IMR-90 (cell line): ENCODE measurements at regions not wholly inside any gene's neighbourhood (a gene's known extent, or its start where the extent isn't known, plus 50 kb on each side); places are given as distances from the start of the nearest gene placed in this dataset.
"Not testable (repeated sequence)": the region's sequence is repeated elsewhere in the genome, so short reads cannot be mapped to it uniquely, and the experiment has no call there.

Experiments used
- ATAC-seq: fragments of 200-7000 bp; cut with Tn5 transposase; 2 replicates; pipeline ENCODE4 v1.9.1; 2020; ENCODE audit warnings: low read depth, mild to moderate bottlenecking, moderate library complexity
- BruUV-seq: library from RNA; stranded (reverse); fragments of 400-500 nt; replicated peaks from 2 replicates; lab custom pipeline; 2021; lab: Mats Ljungman, UMichigan
- CTCF ChIA-PET: fragments of 300-600 bp; formaldehyde crosslinking; extraction: SDS; loops from one replicate; lab custom pipeline; 2021; ENCODE audit warnings: antibody characterized with exemption; lab: Yijun Ruan, JAX
- POLR2A ChIA-PET: fragments of 300-600 bp; sonication (Branson Sonifier 250); formaldehyde crosslinking; loops from one replicate; lab custom pipeline; 2022; ENCODE audit warnings: antibody characterized with exemption; ENCODE audit not compliant: unreplicated experiment; lab: Charles Lee
- DNase-seq: peaks from one replicate; pipeline ENCODE4 v3.0.0; 2013
- H2AFZ ChIP-seq: replicated peaks from 2 replicates; pipeline ENCODE3; 2013; ENCODE audit warnings: low read length, mild to moderate bottlenecking; ENCODE audit not compliant: poor library complexity
- H2AK5ac ChIP-seq: 2 replicates; pipeline ENCODE4 v1.6.1; 2013; ENCODE audit warnings: low read depth, low read length, inconsistent platforms
- H2AK9ac ChIP-seq: replicated peaks from 2 replicates; pipeline ENCODE3; 2013; ENCODE audit warnings: mild to moderate bottlenecking, low read depth, low read length, moderate library complexity; ENCODE audit not compliant: poor library complexity
- H2BK120ac ChIP-seq: 2 replicates; pipeline ENCODE4 v1.6.1; 2013; ENCODE audit warnings: low read depth, low read length, inconsistent platforms
- H2BK15ac ChIP-seq: 3 replicates; pipeline ENCODE4 v1.6.1; 2013; ENCODE audit warnings: low read depth, low read length, inconsistent platforms
- H2BK20ac ChIP-seq: 2 replicates; pipeline ENCODE4 v1.6.1; 2013; ENCODE audit warnings: low read depth, mild to moderate bottlenecking, inconsistent platforms, low read length, moderate library complexity
- H2BK5ac ChIP-seq: 2 replicates; pipeline ENCODE4 v1.6.1; 2013; ENCODE audit warnings: mild to moderate bottlenecking, low read depth, low read length, inconsistent platforms; ENCODE audit not compliant: poor library complexity, severe bottlenecking
- H3K14ac ChIP-seq: replicated peaks from 2 replicates; pipeline ENCODE4 v1.6.1; 2013; ENCODE audit warnings: low read depth, low read length, inconsistent platforms
- H3K18ac ChIP-seq: 2 replicates; pipeline ENCODE4 v1.6.1; 2013; ENCODE audit warnings: low read depth, low read length, control low read depth
- H3K23ac ChIP-seq: 2 replicates; pipeline ENCODE4 v1.6.1; 2013; ENCODE audit warnings: low read depth, low read length, inconsistent platforms
- H3K27ac ChIP-seq: 2 replicates; pipeline ENCODE4 v1.5.1; 2013; ENCODE audit warnings: mild to moderate bottlenecking, control low read depth, low read length; ENCODE audit not compliant: insufficient read depth
- H3K27me3 ChIP-seq: 2 replicates; pipeline ENCODE4 v1.6.1; 2013; ENCODE audit warnings: low read length; ENCODE audit not compliant: control insufficient read depth, insufficient read depth
- H3K36me3 ChIP-seq: 2 replicates; pipeline ENCODE4 v1.6.1; 2013; ENCODE audit warnings: low read length, mixed read lengths; ENCODE audit not compliant: control insufficient read depth, insufficient read depth
- H3K4ac ChIP-seq: 2 replicates; pipeline ENCODE4 v1.6.1; 2013; ENCODE audit warnings: low read depth, low read length, inconsistent platforms
- H3K4me1 ChIP-seq: 2 replicates; pipeline ENCODE4 v1.6.1; 2013; ENCODE audit warnings: low read length, mixed read lengths; ENCODE audit not compliant: control insufficient read depth, insufficient read depth
- H3K4me2 ChIP-seq: 2 replicates; pipeline ENCODE4 v1.6.1; 2013; ENCODE audit warnings: low read depth, mild to moderate bottlenecking, control low read depth, low read length, moderate library complexity
- H3K4me3 ChIP-seq: 2 replicates; pipeline ENCODE4 v1.5.1; 2013; ENCODE audit warnings: low read depth, mild to moderate bottlenecking, control low read depth, low read length, moderate library complexity; ENCODE audit not compliant: insufficient read depth
- H3K56ac ChIP-seq: 2 replicates; pipeline ENCODE4 v1.6.1; 2013; ENCODE audit warnings: low read length, inconsistent platforms; ENCODE audit not compliant: insufficient read depth; ENCODE audit errors: extremely low read depth
- H3K79me1 ChIP-seq, 2 experiments: 2 replicates each; pipeline ENCODE4 v1.6.1; 2013; ENCODE audit warnings: low read length in 2 of 2, inconsistent platforms in 1 of 2, low read depth in 1 of 2
- H3K9ac ChIP-seq: 2 replicates; pipeline ENCODE4 v1.6.1; 2013; ENCODE audit warnings: low read depth, low read length, control low read depth
- H3K9me1 ChIP-seq: 2 replicates; pipeline ENCODE4 v1.6.1; 2013; ENCODE audit warnings: low read length, inconsistent platforms; ENCODE audit not compliant: insufficient read depth
- H3K9me3 ChIP-seq: 2 replicates; pipeline ENCODE4 v1.6.1; 2013; ENCODE audit warnings: low read length; ENCODE audit not compliant: control insufficient read depth, insufficient read depth
- H4K20me1 ChIP-seq: 2 replicates; pipeline ENCODE4 v1.6.1; 2013; ENCODE audit warnings: low read length, inconsistent platforms; ENCODE audit not compliant: insufficient read depth
- H4K5ac ChIP-seq: 2 replicates; pipeline ENCODE4 v1.6.1; 2013; ENCODE audit warnings: mild to moderate bottlenecking, low read depth, low read length, control low read depth
- H4K8ac ChIP-seq, 2 experiments: 2 replicates each; pipeline ENCODE4 v1.6.1; 2013; ENCODE audit warnings: low read depth in 2 of 2, low read length in 2 of 2, control low read depth in 1 of 2, inconsistent platforms in 1 of 2
- H4K91ac ChIP-seq: 2 replicates; pipeline ENCODE4 v1.6.1; 2013; ENCODE audit warnings: low read depth, low read length, inconsistent platforms; ENCODE audit not compliant: insufficient read depth
- WGBS, 2 experiments: methylation state at CpG; one replicate each; pipeline versions ENCODE4 v1.1.5 to v1.1.7; 2013; ENCODE audit warnings: missing lambda C conversion rate in 2 of 2; ENCODE audit not compliant: insufficient read length in 1 of 2; ENCODE audit errors: extremely low coverage in 2 of 2; 5-methylcytosine and 5-hydroxymethylcytosine counted together
- dilution Hi-C: fragments of 300-500 bp; cut with HindIII; formaldehyde crosslinking; loops from one replicate; pipeline ENCODE4 v1.14.3; 2018; ENCODE audit warnings: low sequenced_read_pairs; ENCODE audit not compliant: unreplicated experiment
- in situ Hi-C: fragments of 300-500 bp; cut with MboI; formaldehyde crosslinking; loops from 3 replicates; pipeline ENCODE4 v1.14.3; 2019; ENCODE audit warnings: low sequenced_read_pairs, inconsistent platforms, mixed read lengths
- intact Hi-C: fragments of 100-400 bp; cut with micrococcal nuclease; formaldehyde crosslinking; loops from 2 replicates; pipeline ENCODE4 v1.10.0; 2022

DNA sequence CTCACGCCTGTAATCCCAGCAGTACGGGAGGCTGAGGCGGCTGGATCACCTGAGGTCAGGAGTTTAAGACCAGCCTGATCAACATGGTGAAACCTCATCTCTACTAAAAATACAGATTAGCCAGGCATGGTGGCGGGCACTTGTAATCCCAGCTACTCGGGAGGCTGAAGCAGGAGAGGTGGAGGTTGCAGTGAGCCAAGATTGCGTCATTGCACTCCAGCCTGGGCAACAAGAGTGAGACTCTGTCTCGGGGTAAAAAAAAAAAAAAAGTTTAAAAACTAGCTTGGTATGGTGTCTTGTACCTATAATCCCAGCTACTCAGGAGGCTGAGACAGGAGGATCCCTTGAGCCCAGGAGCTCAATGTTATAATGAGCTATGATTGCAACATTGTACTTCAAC is 61.2 kb upstream of the TARDBP start:
- H4K20me1 ChIP-seq, H4K8ac ChIP-seq, H3K9me1 ChIP-seq, H2BK20ac ChIP-seq, H2AFZ ChIP-seq, H3K23ac ChIP-seq, H2BK15ac ChIP-seq, in situ Hi-C loops, BruUV-seq, H3K4me2 ChIP-seq, H3K9ac ChIP-seq, H2BK120ac ChIP-seq, H3K9me3 ChIP-seq, H3K56ac ChIP-seq, H3K14ac ChIP-seq, H3K18ac ChIP-seq, H3K4me3 ChIP-seq, H4K5ac ChIP-seq, intact Hi-C loops, dilution Hi-C loops, H2AK5ac ChIP-seq, DNase-seq, H3K27ac ChIP-seq, POLR2A ChIA-PET, H3K4ac ChIP-seq, CTCF ChIA-PET, H2AK9ac ChIP-seq, H3K4me1 ChIP-seq, ATAC-seq, H3K79me1 ChIP-seq, H4K91ac ChIP-seq, H2BK5ac ChIP-seq, H3K36me3 ChIP-seq: not testable (repeated sequence)
- H3K27me3 ChIP-seq, result peaks cover 26% of the 10 kb centered on the region
- no CpG with 5 or more reads among the region's 7 CpGs for WGBS, 2 experiments
